Panc1 (cell line): ENCODE measurements at regions not wholly inside any gene's neighbourhood (a gene's known extent, or its start where the extent isn't known, plus 50 kb on each side); places are given as distances from the start of the nearest gene placed in this dataset.

Experiments
- CTCF ChIP-seq: fragments of 450-650 bp; IDR thresholded peaks from 2 replicates; pipeline ENCODE4 v1.5.1; 2017; ENCODE audit warnings: mild to moderate bottlenecking
- POLR2AphosphoS5 ChIP-seq: IDR thresholded peaks from 2 replicates; pipeline ENCODE4 v1.6.1; 2012; ENCODE audit warnings: mild to moderate bottlenecking, low read depth, low read length, moderate library complexity
- REST ChIP-seq, 2 experiments: IDR thresholded peaks; 2 replicates each; pipeline ENCODE4 v1.6.1; 2011 to 2012; ENCODE audit warnings: low read depth in 2 of 2, control low read depth in 1 of 2, low read length in 1 of 2, mild to moderate bottlenecking in 1 of 2, moderate library complexity in 1 of 2; ENCODE audit not compliant: insufficient read depth in 1 of 2
- TCF7L2 ChIP-seq: IDR thresholded peaks from 2 replicates; pipeline ENCODE4 v1.6.1; 2011; ENCODE audit warnings: mild to moderate bottlenecking, low read depth, low read length, inconsistent platforms

DNA sequence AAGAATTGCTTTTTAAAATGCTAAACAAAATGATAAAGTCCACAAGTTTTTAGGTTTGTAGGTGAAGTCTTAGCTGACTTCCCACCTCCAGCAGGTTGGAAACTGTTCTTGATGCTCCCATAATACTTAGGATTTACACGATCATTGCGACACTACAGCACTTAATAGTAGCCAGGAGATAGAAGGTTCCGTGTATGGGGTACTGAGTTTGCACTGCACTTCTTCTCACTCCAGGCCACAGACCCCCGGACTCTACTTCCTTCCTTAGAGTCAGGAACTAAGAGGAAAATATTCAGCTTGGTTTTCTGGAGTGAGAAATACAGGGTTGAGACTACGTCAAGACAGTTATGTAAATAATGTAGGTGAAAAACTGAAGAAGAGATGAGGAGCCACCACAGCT, 56.1 kb upstream of the SGK1 start:
- no peak for TF ChIP-seq POLR2AphosphoS5
- no peak for TF ChIP-seq CTCF
- TF ChIP-seq TCF7L2 = no peak
- TF ChIP-seq REST (IDR thresholded peaks at IDR 0.05; ENCODE audit: insufficient read depth in 1 of 2, low read depth in 2 of 2, low read length in 1 of 2) = no peak
